Sigmoid colon (tissue), 6 donors: ENCODE measurements at regions not wholly inside any gene's neighbourhood (a gene's known extent, or its start where the extent isn't known, plus 50 kb on each side); places are given as distances from the start of the nearest gene placed in this dataset.

Experiments
- DNase-seq: peaks from one replicate; pipeline ENCODE4 v3.0.0-alpha.2; 2019
- H3K27ac ChIP-seq, 4 donors: fragments of 200-600 bp; sonication (generic); one replicate each; pipeline ENCODE4 v1.5.1; 2016 to 2019; ENCODE audit warnings: mild to moderate bottlenecking in 1 of 4
- H3K27me3 ChIP-seq, 3 donors: fragments of 200-600 bp; sonication (generic); one replicate each; pipeline ENCODE4 v1.5.1; 2019; ENCODE audit warnings: mild to moderate bottlenecking in 1 of 3
- H3K36me3 ChIP-seq, 4 donors: fragments of 200-600 bp; sonication (generic); one replicate each; pipeline ENCODE4 v1.5.1; 2016 to 2019
- H3K4me1 ChIP-seq, 4 donors: fragments of 200-600 bp; sonication (generic); one replicate each; pipeline ENCODE4 v1.5.1; 2017 to 2019
- H3K4me3 ChIP-seq, 4 donors: fragments of 200-600 bp; sonication (generic); one replicate each; pipeline ENCODE4 v1.5.1; 2017 to 2019; ENCODE audit warnings: mild to moderate bottlenecking in 2 of 4, moderate library complexity in 1 of 4
- H3K9me3 ChIP-seq, 4 donors: fragments of 200-600 bp in 3 of 4; sonication (generic) in 3 of 4; one replicate each; pipeline versions ENCODE4 v1.5.1 to v1.6.1; 2013 to 2019
- CTCF ChIP-seq, 4 experiments: fragments of 450-650 bp in 3 of 4; fragments of 200-600 bp in 1 of 4; IDR thresholded peaks; one replicate each; pipeline ENCODE4 v1.5.1; 2016 to 2019; ENCODE audit warnings: antibody characterized with exemption in 4 of 4, mild to moderate bottlenecking in 3 of 4, moderate library complexity in 2 of 4
- EP300 ChIP-seq, 4 donors: sonication (generic); formaldehyde crosslinking; IDR thresholded peaks; one replicate each; pipeline ENCODE4 v1.6.1; 2017; ENCODE audit warnings: antibody characterized with exemption in 4 of 4
- POLR2A ChIP-seq, 2 donors: fragments of 450-650 bp; IDR thresholded peaks; one replicate each; pipeline ENCODE4 v1.6.1; 2016; ENCODE audit warnings: antibody characterized with exemption in 2 of 2, mild to moderate bottlenecking in 2 of 2, moderate library complexity in 2 of 2
- POLR2AphosphoS5 ChIP-seq, 4 donors: sonication (generic); formaldehyde crosslinking; IDR thresholded peaks; one replicate each; pipeline ENCODE4 v1.6.1; 2017; ENCODE audit warnings: antibody characterized with exemption in 4 of 4
- WGBS, 2 donors: extraction: QIAGEN DNeasy Blood & Tissue Kit; methylation state at CpG; one replicate each; pipeline ENCODE4 v1.1.7; 2013; 5-methylcytosine and 5-hydroxymethylcytosine counted together
- intact Hi-C: fragments of 100-400 bp; cut with DNase I; formaldehyde crosslinking; loops from one replicate; pipeline ENCODE4 v1.15.1; 2023
- donor health status: healthy with polysubstance abuse.
- donor health status: healthy.

DNA sequence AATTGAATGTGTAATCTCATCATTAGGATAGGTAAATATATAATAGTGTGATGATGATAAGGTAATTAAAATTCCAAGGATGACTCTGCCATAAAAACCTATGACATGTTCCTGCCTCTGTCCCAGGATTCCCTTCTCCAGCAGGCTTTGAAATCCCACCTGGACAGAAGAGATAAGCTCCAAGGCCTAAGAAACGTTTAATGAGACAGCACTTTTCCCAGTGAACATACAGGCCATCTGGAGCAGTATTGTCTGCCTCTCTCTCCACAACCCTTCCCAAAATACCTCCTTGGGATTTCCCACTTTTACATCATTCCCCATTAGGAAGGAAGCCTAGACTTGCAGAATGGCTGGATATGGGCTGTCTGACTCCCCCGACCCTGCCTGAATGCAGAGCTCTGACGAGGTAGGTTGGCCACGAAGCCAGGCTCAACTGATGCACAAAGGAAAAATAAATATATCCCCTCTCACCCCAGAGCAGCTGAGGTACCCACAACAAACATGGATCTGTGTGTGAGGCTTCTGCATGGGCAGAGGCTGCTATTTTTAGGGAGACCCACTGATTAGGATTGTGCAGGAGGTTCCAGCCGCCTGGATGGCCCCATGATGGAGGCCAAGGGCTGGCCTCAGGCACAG is 71.0 kb downstream of the TMPRSS5 start:
- Histone ChIP-seq H3K4me3 (no peak overlapping the region), H3K9me3 (peaks cover 0 to 3% (median 0%) of the 10 kb centered on the region in 4 donors), H3K36me3 (no peaks in the 10 kb centered on the region), H3K27me3 (no peaks in the 10 kb centered on the region), H3K4me1 (peaks cover 0 to 9% (median 0%) of the 10 kb centered on the region in 4 donors), H3K27ac (no peak overlapping the region)
- intact Hi-C loops: no loop called here
- WGBS, 2 donors: 69 to 74% methylated on average over 5 of the region's 5 CpGs
- no peak for DNase-seq
- TF ChIP-seq POLR2A (IDR thresholded peaks at IDR 0.05) (no peak), EP300 (IDR thresholded peaks at IDR 0.05) (no peak), CTCF (IDR thresholded peaks at IDR 0.05) (no peak), POLR2AphosphoS5 (IDR thresholded peaks at IDR 0.05) (no peak)

DNA sequence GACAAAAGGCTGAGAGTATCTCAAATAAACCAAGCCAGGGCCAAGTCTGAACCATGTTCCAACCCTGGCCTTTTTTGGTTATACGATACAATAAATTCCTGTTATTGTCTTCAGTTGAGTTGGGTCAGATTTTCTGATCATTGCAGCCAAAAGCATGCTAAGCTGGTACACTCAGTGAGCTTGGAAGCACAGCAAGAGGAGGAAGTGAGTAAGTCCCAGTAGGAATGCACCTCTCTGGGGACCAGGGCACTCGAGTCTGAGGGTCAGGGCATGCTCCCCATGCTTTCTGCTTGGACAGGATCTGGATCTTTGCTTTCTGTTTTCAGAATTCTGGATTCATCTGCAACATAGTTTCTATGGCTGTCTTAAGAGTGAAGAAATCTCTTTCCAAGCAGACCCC is 73.1 kb downstream of the TMPRSS5 start:
- no peaks in the 10 kb centered on the region for H3K27me3 ChIP-seq
- intact Hi-C loops: no loop called here
- no peaks in the 10 kb centered on the region for H3K36me3 ChIP-seq
- WGBS, 2 donors: 59 to 66% methylated on average over 2 of the region's 2 CpGs
- H3K27ac ChIP-seq: no peak overlapping the region
- peaks cover 0 to 3% (median 0%) of the 10 kb centered on the region in 4 donors for H3K9me3 ChIP-seq
- no peak for DNase-seq
- TF ChIP-seq EP300 (IDR thresholded peaks at IDR 0.05): no peak
- no peak for TF ChIP-seq POLR2A (IDR thresholded peaks at IDR 0.05)
- no peak for TF ChIP-seq CTCF (IDR thresholded peaks at IDR 0.05)
- no peak for TF ChIP-seq POLR2AphosphoS5 (IDR thresholded peaks at IDR 0.05)
- H3K4me3 ChIP-seq: no peak overlapping the region
- H3K4me1 ChIP-seq: peaks cover 0 to 9% (median 0%) of the 10 kb centered on the region in 4 donors

- DNase-seq: no peak
- Histone ChIP-seq H3K27me3 (no peaks in the 10 kb centered on the region), H3K9me3 (no peaks in the 10 kb centered on the region), H3K36me3 (no peaks in the 10 kb centered on the region), H3K4me1 (peaks cover 0 to 9% (median 0%) of the 10 kb centered on the region in 4 donors), H3K4me3 (no peak overlapping the region), H3K27ac (no peak overlapping the region)
- 89 to 93% methylated on average over 8 of the region's 8 CpGs for WGBS, 2 donors
- intact Hi-C loops: no loop called here
- TF ChIP-seq EP300 (IDR thresholded peaks at IDR 0.05) (no peak), POLR2AphosphoS5 (IDR thresholded peaks at IDR 0.05) (no peak), POLR2A (IDR thresholded peaks at IDR 0.05) (no peak), CTCF (IDR thresholded peaks at IDR 0.05) (no peak)
Measured at GRCh38 chr11:113629562-113629961, 76.5 kb downstream of the TMPRSS5 start.

DNA sequence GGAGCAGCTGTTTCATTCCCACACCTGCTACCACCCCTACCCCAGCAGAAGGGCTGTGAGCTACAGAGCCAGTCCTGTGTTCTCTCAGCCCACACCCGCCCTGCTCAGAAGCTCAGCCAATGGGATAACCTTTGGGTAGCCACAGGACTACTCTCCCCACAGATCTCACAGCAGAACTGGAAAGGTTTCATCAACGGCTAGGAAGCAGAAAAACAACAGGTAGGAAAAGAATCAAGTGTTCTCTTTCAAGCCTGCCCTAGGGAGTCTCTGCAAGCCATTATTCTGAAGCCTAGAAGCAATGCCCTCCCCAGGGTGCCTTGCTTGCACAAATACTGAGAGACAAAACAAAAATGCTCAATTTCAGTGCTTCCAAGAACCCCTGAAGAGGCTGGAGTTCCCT is 77.2 kb downstream of the TMPRSS5 start:
- Histone ChIP-seq H3K4me1 (peaks cover 0 to 9% (median 0%) of the 10 kb centered on the region in 4 donors), H3K27me3 (no peaks in the 10 kb centered on the region), H3K4me3 (no peak overlapping the region), H3K36me3 (no peaks in the 10 kb centered on the region), H3K9me3 (no peaks in the 10 kb centered on the region), H3K27ac (no peak overlapping the region)
- intact Hi-C loops: no loop called here
- TF ChIP-seq POLR2AphosphoS5 (IDR thresholded peaks at IDR 0.05) (no peak), EP300 (IDR thresholded peaks at IDR 0.05) (no peak), POLR2A (IDR thresholded peaks at IDR 0.05) (no peak), CTCF (IDR thresholded peaks at IDR 0.05) (no peak)
- 59 to 60% methylated on average over 2 of the region's 2 CpGs for whole genome bisulfite sequencing, 2 donors
- no peak for DNase-seq

- no peaks in the 10 kb centered on the region for H3K36me3 ChIP-seq
- TF ChIP-seq POLR2A (IDR thresholded peaks at IDR 0.05): no peak
- intact Hi-C loops: no loop called here
- H3K4me3 ChIP-seq: no peak overlapping the region
- DNase-seq: no peak
- WGBS, 2 donors: 86 to 91% methylated on average over 3 of the region's 3 CpGs
- H3K9me3 ChIP-seq: no peaks in the 10 kb centered on the region
- no peaks in the 10 kb centered on the region for H3K27me3 ChIP-seq
- H3K27ac ChIP-seq: no peak overlapping the region
- peaks cover 0 to 6% (median 0%) of the 10 kb centered on the region in 4 donors for H3K4me1 ChIP-seq
Measured at GRCh38 chr11:113627946-113628345, 78.2 kb downstream of the TMPRSS5 start.
